Uterus (tissue), 3 donors: ENCODE measurements at regions not wholly inside any gene's neighbourhood (a gene's known extent, or its start where the extent isn't known, plus 50 kb on each side); places are given as distances from the start of the nearest gene placed in this dataset.

Experiments used
- DNase-seq, 2 donors: peaks; one replicate each; pipeline ENCODE4 v3.0.0-alpha.2; 2019 to 2020
- H3K27ac ChIP-seq, 2 donors: fragments of 200-600 bp; sonication (generic); 1 replicate in 1 of 2; 2 replicates in 1 of 2; pipeline ENCODE4 v1.5.1; 2016 to 2018
- H3K27me3 ChIP-seq, 2 donors: fragments of 200-600 bp; sonication (generic); one replicate each; pipeline ENCODE4 v1.5.1; 2018 to 2019; ENCODE audit warnings: control low read depth in 1 of 2
- H3K36me3 ChIP-seq, 2 donors: fragments of 200-600 bp; sonication (generic); one replicate each; pipeline ENCODE4 v1.5.1; 2019; ENCODE audit warnings: control low read depth in 1 of 2
- H3K4me1 ChIP-seq, 2 donors: fragments of 200-600 bp; sonication (generic); one replicate each; pipeline ENCODE4 v1.5.1; 2018 to 2019; ENCODE audit warnings: control low read depth in 1 of 2
- H3K4me3 ChIP-seq, 2 donors: fragments of 200-600 bp; sonication (generic); 1 replicate in 1 of 2; 2 replicates in 1 of 2; pipeline ENCODE4 v1.5.1; 2018 to 2019; ENCODE audit warnings: mild to moderate bottlenecking in 1 of 2
- H3K9me3 ChIP-seq, 2 donors: fragments of 200-600 bp; sonication (generic); one replicate each; pipeline ENCODE4 v1.5.1; 2019; ENCODE audit warnings: control low read depth in 1 of 2
- CTCF ChIP-seq, 4 experiments: fragments of 200-600 bp in 2 of 4; fragments of 450-650 bp in 2 of 4; sonication (generic) in 2 of 4; IDR thresholded peaks; one replicate each; pipeline ENCODE4 v1.5.1; 2016 to 2019; ENCODE audit warnings: antibody characterized with exemption in 4 of 4, mild to moderate bottlenecking in 2 of 4, moderate library complexity in 1 of 4
- POLR2A ChIP-seq, 2 donors: fragments of 450-650 bp; IDR thresholded peaks; one replicate each; pipeline ENCODE4 v1.6.1; 2016; ENCODE audit warnings: antibody characterized with exemption in 2 of 2, mild to moderate bottlenecking in 1 of 2, moderate library complexity in 1 of 2
- intact Hi-C: fragments of 100-400 bp; cut with DNase I; formaldehyde crosslinking; loops from one replicate; pipeline ENCODE4 v1.15.1; 2023; ENCODE audit warnings: low total_unique reads
- donor health status: DM: yes; HTN: yes; CAD: no.

- TF ChIP-seq CTCF (IDR thresholded peaks at IDR 0.05) (no peak), POLR2A (IDR thresholded peaks at IDR 0.05) (no peak)
- H3K9me3 ChIP-seq, result no peaks in the 10 kb centered on the region
- H3K27me3 ChIP-seq, result no peaks in the 10 kb centered on the region
- DNase-seq, result no peak
- intact Hi-C loops, result no loop called here
- no peak overlapping the region for H3K27ac ChIP-seq
- no peak overlapping the region for H3K4me3 ChIP-seq
- no peaks in the 10 kb centered on the region for H3K36me3 ChIP-seq
- H3K4me1 ChIP-seq, result no peaks in the 10 kb centered on the region
Observed at GRCh38 chr13:90393408-90393807, 954.1 kb upstream of the MIR17HG start.

- TF ChIP-seq CTCF (IDR thresholded peaks at IDR 0.05) (no peak), POLR2A (IDR thresholded peaks at IDR 0.05) (no peak)
- no peaks in the 10 kb centered on the region for H3K27me3 ChIP-seq
- no peaks in the 10 kb centered on the region for H3K9me3 ChIP-seq
- no peak overlapping the region for H3K4me3 ChIP-seq
- H3K27ac ChIP-seq, result no peak overlapping the region
- no peaks in the 10 kb centered on the region for H3K36me3 ChIP-seq
- no peaks in the 10 kb centered on the region for H3K4me1 ChIP-seq
- intact Hi-C loops, result no loop called here
- no peak for DNase-seq
Observed at GRCh38 chr13:90395348-90395747, 952.1 kb upstream of the MIR17HG start.

- intact Hi-C loops, result no loop called here
Observed at GRCh38 chr13:90395846-90396245, 951.6 kb upstream of the MIR17HG start.

GRCh38 chr13:90396266-90396665 is 951.2 kb upstream of the MIR17HG start:
- DNase-seq, result no peak
- Histone ChIP-seq H3K4me1 (no peaks in the 10 kb centered on the region), H3K4me3 (no peak overlapping the region), H3K9me3 (no peaks in the 10 kb centered on the region), H3K36me3 (no peaks in the 10 kb centered on the region), H3K27ac (no peak overlapping the region), H3K27me3 (no peaks in the 10 kb centered on the region)
- TF ChIP-seq CTCF (IDR thresholded peaks at IDR 0.05) (no peak), POLR2A (IDR thresholded peaks at IDR 0.05) (no peak)
- intact Hi-C loops, result no loop called here

More at GRCh38 chr13:90395846-90396245, 951.6 kb upstream of the MIR17HG start:
- Histone ChIP-seq H3K36me3 (no peaks in the 10 kb centered on the region), H3K27me3 (no peaks in the 10 kb centered on the region), H3K4me3 (no peak overlapping the region), H3K27ac (no peak overlapping the region), H3K9me3 (no peaks in the 10 kb centered on the region), H3K4me1 (no peaks in the 10 kb centered on the region)
- DNase-seq, result no peak
- TF ChIP-seq POLR2A (IDR thresholded peaks at IDR 0.05) (no peak), CTCF (IDR thresholded peaks at IDR 0.05) (no peak)

- no peak overlapping the region for H3K4me3 ChIP-seq
- intact Hi-C loops, result no loop called here
- H3K9me3 ChIP-seq, result no peaks in the 10 kb centered on the region
- TF ChIP-seq POLR2A (IDR thresholded peaks at IDR 0.05) (no peak), CTCF (IDR thresholded peaks at IDR 0.05) (no peak)
- no peak for DNase-seq
- no peaks in the 10 kb centered on the region for H3K36me3 ChIP-seq
- H3K27me3 ChIP-seq, result no peaks in the 10 kb centered on the region
- H3K27ac ChIP-seq, result no peak overlapping the region
- H3K4me1 ChIP-seq, result no peaks in the 10 kb centered on the region
Observed at GRCh38 chr13:90397503-90397902, 950.0 kb upstream of the MIR17HG start.
